ENCODE measurements at regions not wholly inside any gene's neighbourhood (a gene's known extent, or its start where the extent isn't known, plus 50 kb on each side); places are given as distances from the start of the nearest gene placed in this dataset.

DNA sequence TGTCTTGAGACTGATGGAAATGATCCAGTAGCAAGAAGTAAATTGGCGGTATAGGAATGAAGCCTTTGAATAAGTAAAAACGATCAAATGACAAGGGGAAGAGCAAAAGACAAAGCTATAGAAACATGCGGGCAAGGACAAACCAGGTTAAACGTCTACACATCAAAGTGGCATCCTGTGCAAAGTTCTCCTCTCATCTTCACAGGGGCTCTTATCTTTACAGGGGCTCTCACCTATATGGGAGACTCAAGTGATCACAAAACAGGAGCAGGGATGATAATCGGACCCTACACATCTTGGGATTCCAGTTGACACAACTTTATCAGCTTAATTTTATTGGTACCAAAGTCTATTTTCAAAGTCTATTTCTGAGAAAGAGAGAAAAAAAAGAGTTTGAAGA is 1778.9 kb upstream of the CELF4 start:
- TF ChIP-seq, protein P1, sequence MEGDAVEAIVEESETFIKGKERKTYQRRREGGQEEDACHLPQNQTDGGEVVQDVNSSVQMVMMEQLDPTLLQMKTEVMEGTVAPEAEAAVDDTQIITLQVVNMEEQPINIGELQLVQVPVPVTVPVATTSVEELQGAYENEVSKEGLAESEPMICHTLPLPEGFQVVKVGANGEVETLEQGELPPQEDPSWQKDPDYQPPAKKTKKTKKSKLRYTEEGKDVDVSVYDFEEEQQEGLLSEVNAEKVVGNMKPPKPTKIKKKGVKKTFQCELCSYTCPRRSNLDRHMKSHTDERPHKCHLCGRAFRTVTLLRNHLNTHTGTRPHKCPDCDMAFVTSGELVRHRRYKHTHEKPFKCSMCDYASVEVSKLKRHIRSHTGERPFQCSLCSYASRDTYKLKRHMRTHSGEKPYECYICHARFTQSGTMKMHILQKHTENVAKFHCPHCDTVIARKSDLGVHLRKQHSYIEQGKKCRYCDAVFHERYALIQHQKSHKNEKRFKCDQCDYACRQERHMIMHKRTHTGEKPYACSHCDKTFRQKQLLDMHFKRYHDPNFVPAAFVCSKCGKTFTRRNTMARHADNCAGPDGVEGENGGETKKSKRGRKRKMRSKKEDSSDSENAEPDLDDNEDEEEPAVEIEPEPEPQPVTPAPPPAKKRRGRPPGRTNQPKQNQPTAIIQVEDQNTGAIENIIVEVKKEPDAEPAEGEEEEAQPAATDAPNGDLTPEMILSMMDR (IDR thresholded peaks at IDR 0.05): no peak
- no peak for TF ChIP-seq EZH2 (IDR thresholded peaks at IDR 0.05)
